Transverse colon (tissue), 4 donors: ENCODE measurements at regions not wholly inside any gene's neighbourhood (a gene's known extent, or its start where the extent isn't known, plus 50 kb on each side); places are given as distances from the start of the nearest gene placed in this dataset.

Experiments
- DNase-seq: peaks from one replicate; pipeline ENCODE4 v3.0.0-alpha.2; 2019
- H3K27ac ChIP-seq, 4 donors: fragments of 200-600 bp; sonication (generic); 2 replicates each; pipeline ENCODE4 v1.5.1; 2016 to 2018; ENCODE audit warnings: inconsistent platforms in 4 of 4
- H3K27me3 ChIP-seq: fragments of 200-600 bp; sonication (generic); 2 replicates; pipeline ENCODE4 v1.5.1; 2017; ENCODE audit warnings: inconsistent platforms
- H3K36me3 ChIP-seq, 4 donors: fragments of 200-600 bp; sonication (generic); 2 replicates each; pipeline ENCODE4 v1.5.1; 2017 to 2019; ENCODE audit warnings: inconsistent platforms in 4 of 4
- H3K4me1 ChIP-seq, 4 donors: fragments of 200-600 bp; sonication (generic); 2 replicates each; pipeline ENCODE4 v1.5.1; 2017 to 2020; ENCODE audit warnings: inconsistent platforms in 4 of 4
- H3K4me3 ChIP-seq, 4 donors: fragments of 200-600 bp; sonication (generic); 1 replicate in 1 of 4; 2 replicates in 3 of 4; pipeline versions ENCODE4 v1.5.1 to v1.6.1; 2017 to 2019; ENCODE audit warnings: inconsistent platforms in 4 of 4
- H3K9me3 ChIP-seq, 2 donors: fragments of 200-600 bp; sonication (generic); 2 replicates each; pipeline ENCODE4 v1.5.1; 2017 to 2019; ENCODE audit warnings: inconsistent platforms in 2 of 2
- EP300 ChIP-seq: sonication (generic); formaldehyde crosslinking; IDR thresholded peaks from one replicate; pipeline ENCODE4 v1.6.1; 2017; ENCODE audit warnings: antibody characterized with exemption, low read depth
- POLR2A ChIP-seq: fragments of 450-650 bp; IDR thresholded peaks from one replicate; pipeline ENCODE4 v1.6.1; 2016; ENCODE audit warnings: antibody characterized with exemption, mild to moderate bottlenecking, moderate library complexity
- POLR2AphosphoS5 ChIP-seq, 3 donors: sonication (generic); formaldehyde crosslinking; IDR thresholded peaks; one replicate each; pipeline ENCODE4 v1.6.1; 2016; ENCODE audit warnings: antibody characterized with exemption in 3 of 3
- WGBS, 2 donors: methylation state at CpG; one replicate each; pipeline ENCODE4 v1.1.5; 2018; ENCODE audit warnings: low coverage in 1 of 2; 5-methylcytosine and 5-hydroxymethylcytosine counted together
- in situ Hi-C, 4 donors: fragments of 200-750 bp; cut with MboI; loops; one replicate each; pipeline versions ENCODE4 v1.15.0 to v1.15.1; 2017; ENCODE audit warnings: low sequenced_read_pairs in 3 of 4, low pct_ligation_motif_present in 1 of 4, low pct_unique_long_range_greater_than_20kb in 1 of 4
- intact Hi-C: fragments of 100-400 bp; cut with DNase I; formaldehyde crosslinking; loops from one replicate; pipeline ENCODE4 v1.15.1; 2023; ENCODE audit warnings: low total_unique reads
- TF ChIP-seq, protein P1 (sequence below), 5 experiments: fragments of 200-600 bp in 3 of 5; fragments of 450-650 bp in 2 of 5; sonication (generic) in 3 of 5; IDR thresholded peaks; 1 replicate in 2 of 5; 2 replicates in 3 of 5; pipeline ENCODE4 v1.5.1; 2016 to 2017; ENCODE audit warnings: antibody characterized with exemption in 5 of 5, inconsistent platforms in 3 of 5, mild to moderate bottlenecking in 2 of 5, moderate library complexity in 1 of 5

DNA sequence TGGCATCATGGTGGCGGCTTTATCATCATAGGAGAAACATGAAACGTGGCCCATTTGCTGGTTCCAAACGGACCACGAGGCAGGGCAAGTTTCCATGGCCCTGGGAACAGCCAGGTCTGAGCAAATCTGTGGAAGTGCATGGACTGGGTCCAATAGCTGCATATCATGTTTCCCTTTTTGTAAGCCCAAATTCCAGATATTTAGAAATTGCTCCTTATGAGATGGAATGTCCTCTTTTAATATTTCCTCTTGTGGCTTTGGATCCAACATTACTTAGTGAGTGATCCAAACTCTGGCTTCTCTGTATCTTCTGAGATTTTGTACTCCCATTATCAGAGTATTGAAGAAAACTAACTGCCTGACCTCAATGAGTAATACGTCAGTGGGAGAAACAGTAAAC is 79.8 kb upstream of the FBXL7 start:
- DNase-seq = no peak
- Histone ChIP-seq H3K4me3 (no peak overlapping the region), H3K27ac (no peak overlapping the region), H3K4me1 (peaks cover 0 to 3% (median 0%) of the 10 kb centered on the region in 4 donors), H3K36me3 (no peaks in the 10 kb centered on the region), H3K27me3 (no peaks in the 10 kb centered on the region), H3K9me3 (no peaks in the 10 kb centered on the region)
- TF ChIP-seq, protein P1, sequence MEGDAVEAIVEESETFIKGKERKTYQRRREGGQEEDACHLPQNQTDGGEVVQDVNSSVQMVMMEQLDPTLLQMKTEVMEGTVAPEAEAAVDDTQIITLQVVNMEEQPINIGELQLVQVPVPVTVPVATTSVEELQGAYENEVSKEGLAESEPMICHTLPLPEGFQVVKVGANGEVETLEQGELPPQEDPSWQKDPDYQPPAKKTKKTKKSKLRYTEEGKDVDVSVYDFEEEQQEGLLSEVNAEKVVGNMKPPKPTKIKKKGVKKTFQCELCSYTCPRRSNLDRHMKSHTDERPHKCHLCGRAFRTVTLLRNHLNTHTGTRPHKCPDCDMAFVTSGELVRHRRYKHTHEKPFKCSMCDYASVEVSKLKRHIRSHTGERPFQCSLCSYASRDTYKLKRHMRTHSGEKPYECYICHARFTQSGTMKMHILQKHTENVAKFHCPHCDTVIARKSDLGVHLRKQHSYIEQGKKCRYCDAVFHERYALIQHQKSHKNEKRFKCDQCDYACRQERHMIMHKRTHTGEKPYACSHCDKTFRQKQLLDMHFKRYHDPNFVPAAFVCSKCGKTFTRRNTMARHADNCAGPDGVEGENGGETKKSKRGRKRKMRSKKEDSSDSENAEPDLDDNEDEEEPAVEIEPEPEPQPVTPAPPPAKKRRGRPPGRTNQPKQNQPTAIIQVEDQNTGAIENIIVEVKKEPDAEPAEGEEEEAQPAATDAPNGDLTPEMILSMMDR (IDR thresholded peaks at IDR 0.05) = no peak
- intact Hi-C loops = no loop called here
- 40 to 51% methylated on average over 5 of the region's 5 CpGs for WGBS, 2 donors
- in situ Hi-C loops = no loop called here

DNA sequence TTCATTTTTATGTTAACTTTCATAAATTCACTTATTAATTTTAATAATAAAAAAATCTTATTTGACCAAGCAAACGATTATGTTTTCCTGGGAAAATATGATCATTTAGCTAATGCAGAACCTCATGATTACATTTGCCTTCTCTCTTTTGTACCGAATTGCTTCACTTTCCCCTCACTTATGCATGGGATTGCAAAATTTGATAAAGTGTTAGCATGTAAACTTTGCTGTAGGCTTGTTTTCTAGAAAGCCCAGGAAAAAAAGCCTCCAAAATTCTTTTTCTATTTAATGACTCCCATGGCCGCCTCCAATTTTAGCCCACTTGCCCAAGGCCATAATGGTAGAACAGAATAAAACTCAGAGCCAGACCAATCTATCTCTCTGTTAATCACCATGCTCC is 82.8 kb upstream of the FBXL7 start:
- Histone ChIP-seq H3K4me3 (no peak overlapping the region), H3K9me3 (no peaks in the 10 kb centered on the region), H3K36me3 (no peaks in the 10 kb centered on the region), H3K27ac (no peak overlapping the region), H3K4me1 (no peaks in the 10 kb centered on the region), H3K27me3 (no peaks in the 10 kb centered on the region)
- 81 to 83% methylated on average over 3 of the region's 3 CpGs for WGBS, 2 donors
- no peak for DNase-seq
- TF ChIP-seq EP300 = no peak
- TF ChIP-seq POLR2A = no peak
- no peak for TF ChIP-seq POLR2AphosphoS5 (IDR thresholded peaks at IDR 0.05)
- TF ChIP-seq, protein P1 (IDR thresholded peaks at IDR 0.05) = no peak
- in situ Hi-C loops (no loop called here), intact Hi-C loops (no loop called here)

DNA sequence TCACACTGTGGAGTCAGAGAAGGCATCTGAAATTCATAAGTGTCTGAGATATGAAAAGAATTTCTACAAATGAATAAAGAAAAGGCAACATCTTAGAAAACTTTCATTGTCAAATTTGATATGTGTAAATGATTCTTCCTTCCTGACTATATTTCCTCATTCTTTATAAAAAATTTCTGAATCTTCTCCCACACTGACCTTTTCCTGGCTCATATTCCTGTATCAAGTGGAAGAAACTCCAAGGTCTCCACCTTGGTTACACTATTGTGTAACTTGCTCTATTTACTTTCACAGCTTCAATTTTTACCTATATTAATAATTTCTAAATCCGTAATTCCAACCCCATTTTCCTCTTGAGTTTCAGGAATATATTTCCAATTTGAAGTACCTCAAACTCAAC is 93.5 kb upstream of the FBXL7 start:
- Histone ChIP-seq H3K4me1 (no peaks in the 10 kb centered on the region), H3K36me3 (no peaks in the 10 kb centered on the region), H3K27ac (no peak overlapping the region), H3K4me3 (no peak overlapping the region), H3K27me3 (no peaks in the 10 kb centered on the region), H3K9me3 (peaks cover 5 to 6% of the 10 kb centered on the region in 2 donors)
- 71 to 79% methylated on average over 1 of the region's 1 CpG for WGBS, 2 donors
- intact Hi-C loops (no loop called here), in situ Hi-C loops (no loop called here)
- TF ChIP-seq POLR2AphosphoS5 (IDR thresholded peaks at IDR 0.05) (no peak), POLR2A (no peak), EP300 (no peak)
- TF ChIP-seq, protein P1 (IDR thresholded peaks at IDR 0.05) = no peak
- DNase-seq = no peak

DNA sequence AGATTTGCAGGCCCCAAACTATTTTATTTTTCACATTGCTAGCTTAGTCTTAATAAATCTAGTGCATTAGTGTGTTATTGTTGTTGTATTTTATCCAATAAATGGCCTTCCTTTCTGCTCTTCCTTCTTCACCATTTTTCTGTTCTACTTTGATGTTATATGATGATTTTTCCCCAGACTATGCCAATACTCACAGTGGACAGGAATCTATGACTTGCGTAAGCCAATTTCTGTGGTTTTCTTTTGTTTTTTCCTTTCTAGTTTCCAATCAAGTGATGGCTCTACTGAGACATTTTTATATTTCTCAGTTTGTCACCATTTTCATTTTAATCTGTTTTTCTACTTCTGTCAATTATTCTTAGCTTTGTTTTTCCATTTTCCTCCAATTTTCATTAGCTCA is 106.8 kb upstream of the FBXL7 start:
- Histone ChIP-seq H3K9me3 (no peaks in the 10 kb centered on the region), H3K4me3 (no peak overlapping the region), H3K36me3 (no peaks in the 10 kb centered on the region), H3K27ac (no peak overlapping the region), H3K27me3 (no peaks in the 10 kb centered on the region), H3K4me1 (no peaks in the 10 kb centered on the region)
- 100% methylated on average over 1 of the region's 1 CpG for WGBS, 2 donors
- intact Hi-C loops = no loop called here
- TF ChIP-seq EP300 (no peak), POLR2AphosphoS5 (IDR thresholded peaks at IDR 0.05) (no peak), POLR2A (no peak)
- TF ChIP-seq, protein P1 (IDR thresholded peaks at IDR 0.05) = no peak
- DNase-seq = no peak
- in situ Hi-C loops = no loop called here
